ENCODE measurements at regions not wholly inside any gene's neighbourhood (a gene's known extent, or its start where the extent isn't known, plus 50 kb on each side); places are given as distances from the start of the nearest gene placed in this dataset.

DNA sequence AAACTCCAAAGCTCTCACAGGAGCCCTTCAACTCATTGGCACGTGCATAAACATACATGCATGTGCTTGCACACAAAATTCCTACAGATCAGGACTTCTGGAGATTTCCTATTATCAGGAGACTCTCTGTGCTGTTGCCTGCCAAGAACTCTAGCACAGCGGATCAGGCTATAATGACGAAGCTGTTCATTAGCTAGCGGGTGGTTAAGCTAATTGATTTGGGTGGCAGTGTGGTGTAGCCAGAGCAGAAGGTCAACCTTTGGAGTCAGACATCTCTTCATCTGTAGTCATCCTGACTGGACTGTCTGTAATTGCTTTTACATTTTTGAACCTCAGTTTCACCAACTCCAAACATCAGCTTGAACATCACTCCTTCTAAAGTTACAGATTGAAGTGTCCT is 69.0 kb downstream of the KIF2B start:
- no peak for DNase-seq

DNA sequence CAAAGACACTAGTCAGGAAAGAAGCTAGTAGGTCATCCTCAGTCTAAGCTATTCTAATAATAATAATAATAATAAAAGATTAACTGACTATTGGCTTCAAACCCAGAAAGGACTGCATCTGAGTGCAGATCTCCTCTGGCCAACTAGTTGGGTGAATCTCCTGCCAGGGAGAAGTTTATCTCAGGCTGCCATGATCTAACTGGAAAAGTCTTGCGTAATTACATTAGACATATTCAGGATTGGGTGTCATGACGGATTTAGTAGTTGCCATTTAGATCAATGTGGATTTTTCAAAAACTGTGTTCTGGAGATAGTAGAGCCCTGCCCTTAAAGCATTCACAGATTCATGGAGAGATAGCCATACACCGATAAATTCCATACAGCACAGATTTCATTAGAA is 69.5 kb downstream of the KIF2B start:
- no peak for DNase-seq

DNA sequence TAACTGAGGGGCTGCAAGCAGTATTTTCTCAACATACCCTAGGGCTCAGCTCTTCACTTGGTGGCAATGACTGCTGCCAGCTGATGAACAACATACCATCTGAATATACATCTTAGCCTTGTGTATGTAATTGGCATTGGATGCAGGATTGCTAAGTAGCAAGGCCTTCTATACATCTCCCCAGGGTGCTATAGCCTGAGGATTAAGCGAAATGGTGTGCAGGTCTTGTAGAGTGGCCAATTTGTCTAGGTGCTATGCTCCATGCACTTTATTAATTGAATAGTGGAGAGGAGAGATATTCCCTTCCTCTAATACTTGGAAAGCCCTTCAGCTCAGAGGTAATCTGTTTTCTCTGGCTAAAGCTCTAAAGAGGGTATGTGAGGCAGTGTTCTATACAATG is 71.9 kb downstream of the KIF2B start:
- no peak for DNase-seq

DNA sequence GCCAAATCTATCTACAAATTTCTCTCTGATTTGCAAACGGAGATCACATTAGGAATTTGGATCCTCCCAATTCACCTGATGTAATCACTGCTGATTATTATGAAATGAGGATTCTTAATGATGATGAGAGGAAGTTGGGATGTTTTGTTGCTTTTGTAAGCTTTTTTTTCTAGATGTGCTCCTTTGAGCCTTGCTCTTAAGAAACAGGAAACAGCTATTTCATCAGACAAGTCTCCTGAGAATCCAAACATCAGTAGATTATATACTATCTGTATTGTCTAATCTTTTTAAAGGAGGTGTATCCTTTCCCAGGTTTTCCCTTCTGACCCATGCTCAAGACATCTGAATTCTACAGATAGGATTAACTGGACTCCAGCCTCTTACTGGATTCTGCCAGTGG is 73.3 kb downstream of the KIF2B start:
- DNase-seq, result no peak

DNA sequence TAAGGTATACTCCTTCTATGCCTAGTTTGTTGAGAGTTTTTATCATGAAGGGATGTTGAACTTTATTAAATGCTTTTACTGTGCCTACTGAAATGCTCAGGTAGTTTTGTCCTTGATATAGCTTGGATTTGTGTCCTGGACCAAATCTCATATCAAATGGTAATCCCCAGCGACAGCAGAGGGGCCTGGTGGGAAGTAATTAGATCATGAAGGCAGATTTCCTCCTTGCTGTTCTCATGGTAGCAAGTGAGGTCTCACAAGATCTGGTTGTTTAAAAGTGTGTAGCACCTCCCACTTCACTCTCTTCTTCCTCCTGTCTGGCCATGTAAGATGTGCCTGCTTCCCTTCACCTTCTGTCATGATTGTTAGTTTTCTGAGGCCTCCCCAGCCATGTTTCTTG is 78.2 kb downstream of the KIF2B start:
- DNase-seq, result no peak

DNA sequence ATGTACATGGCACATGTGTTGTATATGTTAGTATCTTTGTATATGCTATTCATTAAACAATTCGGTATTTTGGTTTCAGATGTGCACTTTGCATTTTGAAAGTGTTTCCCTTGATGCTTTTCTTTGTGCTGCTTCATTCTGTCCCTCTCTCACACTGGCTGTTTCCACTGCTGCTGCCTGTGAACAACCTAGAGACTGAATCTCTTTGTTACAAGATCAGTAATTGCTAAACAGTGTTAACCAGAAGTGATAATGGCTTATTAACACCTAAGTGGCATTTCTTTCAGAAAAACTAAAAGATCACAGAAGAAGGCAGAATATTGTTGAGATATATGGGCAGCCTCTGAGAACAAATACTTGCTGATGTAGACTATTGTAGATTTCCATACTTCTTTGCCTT is 84.7 kb downstream of the KIF2B start:
- DNase-seq, result no peak

DNA sequence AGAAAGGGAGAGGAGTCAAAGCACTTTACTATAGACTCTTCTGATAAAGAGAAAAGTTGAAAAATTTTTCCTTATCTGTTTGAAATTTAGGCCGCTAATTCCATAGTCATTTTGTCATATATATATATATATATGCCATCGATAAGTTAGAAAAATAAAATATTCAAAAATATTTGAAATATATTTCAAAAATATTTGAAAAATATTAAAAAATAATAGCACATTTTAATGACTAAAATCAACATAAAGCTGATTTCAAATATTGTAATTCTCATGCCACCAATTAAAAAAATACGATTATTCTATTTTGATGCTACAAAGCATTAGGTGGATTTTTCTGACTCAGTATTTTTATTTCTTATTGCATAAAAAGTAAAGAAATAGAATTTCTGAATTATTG is 87.1 kb downstream of the KIF2B start:
- no peak for DNase-seq

DNA sequence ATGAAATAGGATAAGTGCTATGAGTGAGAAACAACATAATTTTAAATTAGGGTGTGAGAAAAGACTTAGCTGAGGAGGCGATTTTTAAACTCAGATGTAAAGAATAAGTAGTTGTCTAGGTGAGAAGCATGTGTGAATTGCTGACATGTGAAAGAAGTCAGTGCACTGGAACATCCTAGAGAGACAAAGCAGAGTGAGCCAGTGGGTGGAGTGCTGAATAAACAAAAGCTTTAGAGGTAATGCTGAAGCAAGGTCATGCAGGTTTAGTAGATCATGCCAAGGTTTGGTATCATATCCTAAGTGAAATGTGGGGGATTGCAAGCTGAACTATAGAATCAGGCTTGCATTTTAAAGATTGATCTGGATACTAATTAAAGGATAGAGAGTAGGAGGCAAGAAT is 89.4 kb downstream of the KIF2B start:
- DNase-seq, result no peak

DNA sequence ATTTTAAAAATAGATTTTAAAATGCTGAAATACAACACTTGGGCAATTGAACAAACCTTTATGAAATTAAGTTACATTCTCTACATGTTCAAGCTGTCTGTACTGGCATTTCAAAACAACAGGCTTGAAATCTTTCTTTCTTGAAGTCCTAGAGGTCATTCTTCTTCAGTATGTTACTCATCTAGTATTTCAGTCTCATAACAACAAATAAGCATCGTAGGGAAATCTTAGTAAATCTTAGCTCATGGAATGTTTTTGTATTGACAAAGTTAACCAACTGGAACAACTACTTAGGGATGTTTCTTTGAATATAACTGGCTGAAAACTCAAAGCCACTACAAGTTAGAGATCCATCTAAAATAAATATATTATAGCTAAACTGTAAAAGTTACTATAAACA is 96.6 kb downstream of the KIF2B start:
- DNase-seq, result no peak

DNA sequence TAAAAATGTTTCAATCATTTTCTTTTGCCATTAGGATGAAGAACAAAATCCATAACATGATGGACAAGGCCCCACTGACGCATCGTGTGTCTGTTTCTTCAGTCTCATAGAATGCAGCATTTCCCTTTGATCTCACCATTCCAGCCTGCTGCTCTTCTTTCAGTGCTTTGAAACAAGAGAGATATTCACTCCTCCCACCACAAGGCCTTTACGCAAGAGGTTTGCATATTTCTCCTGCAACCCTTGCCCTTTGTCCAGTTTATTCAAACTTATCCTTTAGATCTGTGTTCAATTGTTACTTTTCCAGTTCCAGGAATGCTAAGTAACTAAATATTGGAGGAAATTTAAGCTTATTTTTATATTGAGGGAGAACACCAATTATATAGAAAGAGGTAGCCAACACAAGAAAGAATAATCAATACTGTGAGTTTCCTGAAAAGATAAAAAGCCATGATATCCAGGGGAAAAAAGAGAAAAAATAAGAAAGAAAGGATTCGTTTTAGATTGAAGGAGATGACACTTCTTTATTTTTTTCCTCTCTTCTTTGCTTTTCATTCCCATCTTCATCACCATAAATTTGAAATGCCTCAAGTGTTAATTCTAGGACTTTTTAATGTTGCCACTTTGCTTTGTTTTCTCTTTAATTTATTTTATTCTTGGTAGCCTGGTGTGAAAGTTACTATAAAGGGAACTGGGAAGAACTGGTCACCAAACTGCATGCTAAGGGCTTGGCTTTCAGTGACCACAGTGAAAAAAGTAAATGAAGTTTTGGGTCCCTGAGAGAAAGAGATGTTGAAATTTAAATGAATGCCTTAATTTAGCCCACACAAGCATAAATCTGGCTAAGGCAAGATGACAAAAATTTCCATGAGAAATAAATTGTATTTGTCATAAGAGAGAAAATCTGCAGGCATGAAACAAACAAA is 102.1 kb downstream of the KIF2B start:
- DNase-seq, result no peak

DNA sequence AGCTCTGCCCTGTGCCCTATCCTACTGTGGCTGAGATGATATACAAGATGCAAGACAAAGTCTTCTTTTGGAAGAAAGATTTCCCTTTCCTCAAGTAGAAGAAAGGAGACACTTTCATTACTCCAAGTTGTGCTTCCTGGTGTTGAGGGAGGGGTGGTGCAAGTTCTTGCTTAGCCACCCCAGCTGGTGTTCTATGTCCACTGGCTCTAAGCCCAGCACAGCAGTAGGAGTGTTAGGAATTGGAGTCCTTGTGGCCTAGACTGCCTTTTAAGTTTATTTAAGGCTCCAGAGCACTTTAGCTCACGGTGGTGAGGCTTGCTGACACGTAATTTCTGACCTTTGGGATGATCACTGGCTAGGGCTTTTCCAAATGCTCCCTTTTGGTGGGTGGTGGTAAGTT is 109.7 kb downstream of the KIF2B start:
- no peak for DNase-seq

DNA sequence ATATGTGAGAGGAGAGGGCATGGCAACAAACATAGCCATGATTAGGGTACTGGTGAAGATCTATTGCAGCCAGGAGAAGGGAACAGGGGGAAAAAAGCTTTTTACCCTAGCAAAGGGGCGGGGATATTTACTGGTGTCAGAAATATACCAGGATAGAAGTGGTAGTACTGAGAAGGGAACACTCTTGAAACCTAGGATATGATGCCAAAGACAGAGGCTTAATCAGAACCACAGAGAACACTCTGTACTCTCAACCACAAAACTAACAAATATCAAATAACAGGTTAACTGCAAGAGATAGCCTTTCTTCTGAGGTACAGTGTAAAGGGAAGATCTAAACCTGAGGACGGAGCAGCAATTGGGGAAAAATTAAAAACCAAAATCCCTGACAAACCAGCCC is 112.2 kb downstream of the KIF2B start:
- DNase-seq, result no peak

DNA sequence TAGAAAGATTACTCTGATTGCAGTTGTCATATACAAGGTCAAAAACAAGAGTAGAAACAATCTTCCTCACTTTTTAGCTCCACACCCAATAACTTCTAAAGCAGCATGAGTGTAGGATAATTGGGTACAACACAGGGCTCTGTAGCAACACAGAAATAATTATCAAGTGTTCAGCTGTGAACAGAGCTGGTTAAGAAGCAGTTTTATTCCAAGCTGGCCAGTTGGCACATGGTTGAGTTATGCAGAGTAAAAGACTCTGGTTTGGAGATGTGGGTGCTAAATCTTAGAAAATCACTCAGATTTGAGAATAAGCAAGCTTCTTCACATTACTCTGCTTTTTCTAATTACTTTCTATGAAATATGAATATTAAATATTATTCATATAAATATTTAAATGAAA is 118.5 kb downstream of the KIF2B start:
- DNase-seq, result no peak

DNA sequence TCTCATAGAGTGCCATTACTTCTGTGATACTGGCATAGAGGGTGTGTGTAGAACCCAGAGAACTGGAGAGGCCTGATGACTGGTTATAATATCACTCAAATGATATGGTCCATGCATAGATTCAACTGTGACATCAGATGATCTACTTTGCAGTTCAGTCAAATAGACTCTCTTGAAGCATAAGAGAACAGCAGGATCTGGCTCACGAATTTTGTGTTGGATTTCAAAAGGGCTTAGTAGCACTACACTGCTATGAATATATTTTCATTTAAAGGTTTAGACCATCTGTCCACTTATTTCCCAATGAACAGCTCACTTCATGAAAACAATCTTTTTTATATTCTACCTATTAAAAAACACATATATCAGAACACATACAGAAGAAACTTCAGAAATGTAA is 119.7 kb downstream of the KIF2B start:
- no peak for DNase-seq

DNA sequence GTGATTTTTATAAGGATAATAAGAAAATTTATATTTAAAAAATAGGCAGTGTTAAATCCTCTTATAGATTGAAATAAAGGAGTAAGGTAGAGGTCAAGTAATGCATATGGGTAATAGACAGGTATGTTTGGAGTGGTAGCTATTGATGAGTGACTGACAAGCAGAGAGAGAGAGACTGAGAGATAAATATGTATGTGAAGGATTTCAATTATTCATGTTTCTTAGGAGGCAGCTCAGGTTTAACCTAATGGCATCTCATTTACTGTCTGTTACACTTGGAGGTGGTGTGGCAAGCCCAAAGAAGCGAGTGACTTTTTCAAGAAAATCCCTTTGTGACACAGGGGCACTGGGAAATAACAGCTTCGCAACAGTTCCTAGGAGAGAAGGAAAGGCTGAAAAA is 120.2 kb downstream of the KIF2B start:
- no peak for DNase-seq

DNA sequence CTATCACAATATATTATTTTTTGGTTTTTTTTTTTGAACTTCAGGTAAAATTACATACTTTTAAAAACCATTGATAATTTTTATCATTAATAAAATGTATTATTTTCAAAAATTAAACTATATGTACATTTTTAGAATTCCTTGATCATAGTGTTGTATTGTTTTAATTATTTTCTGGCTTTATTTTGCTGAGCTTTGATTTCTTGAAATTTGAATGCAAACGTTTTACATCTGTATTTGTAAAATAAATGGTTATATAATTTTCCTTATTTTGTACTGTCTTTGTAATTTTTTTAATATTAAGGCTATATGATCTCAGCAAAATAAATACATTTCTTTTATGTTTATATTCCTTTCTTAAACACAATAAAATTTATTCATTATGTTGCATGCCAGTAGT is 125.6 kb downstream of the KIF2B start:
- no peak for DNase-seq

DNA sequence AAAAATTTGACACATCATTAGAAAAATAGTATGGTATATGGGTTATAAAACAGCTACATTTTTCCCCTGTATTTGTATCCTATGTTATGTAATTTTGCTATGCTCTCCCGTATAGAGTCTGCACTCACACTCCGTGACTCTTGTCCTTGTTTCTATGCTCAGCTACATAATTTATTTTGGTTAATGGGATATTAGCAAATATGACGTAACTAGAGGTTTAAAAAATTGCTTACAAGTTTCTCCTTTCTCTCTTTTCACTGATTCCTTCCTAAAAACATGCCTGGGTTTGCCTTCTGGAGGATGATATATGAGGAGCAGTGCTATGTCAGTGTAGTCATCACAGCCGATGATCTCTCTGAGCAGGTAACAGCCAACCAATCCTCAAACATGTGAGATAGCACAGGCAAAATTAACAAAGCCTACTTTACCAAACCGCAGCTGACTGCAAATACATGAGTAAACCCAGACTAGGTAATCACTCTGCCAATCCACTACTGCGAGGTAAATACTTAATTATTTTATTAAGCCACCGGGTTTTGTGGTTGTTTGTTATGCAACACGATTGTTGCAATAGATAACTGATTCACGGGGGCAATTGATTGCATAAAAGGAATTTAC is 126.9 kb downstream of the KIF2B start:
- DNase-seq, result no peak

DNA sequence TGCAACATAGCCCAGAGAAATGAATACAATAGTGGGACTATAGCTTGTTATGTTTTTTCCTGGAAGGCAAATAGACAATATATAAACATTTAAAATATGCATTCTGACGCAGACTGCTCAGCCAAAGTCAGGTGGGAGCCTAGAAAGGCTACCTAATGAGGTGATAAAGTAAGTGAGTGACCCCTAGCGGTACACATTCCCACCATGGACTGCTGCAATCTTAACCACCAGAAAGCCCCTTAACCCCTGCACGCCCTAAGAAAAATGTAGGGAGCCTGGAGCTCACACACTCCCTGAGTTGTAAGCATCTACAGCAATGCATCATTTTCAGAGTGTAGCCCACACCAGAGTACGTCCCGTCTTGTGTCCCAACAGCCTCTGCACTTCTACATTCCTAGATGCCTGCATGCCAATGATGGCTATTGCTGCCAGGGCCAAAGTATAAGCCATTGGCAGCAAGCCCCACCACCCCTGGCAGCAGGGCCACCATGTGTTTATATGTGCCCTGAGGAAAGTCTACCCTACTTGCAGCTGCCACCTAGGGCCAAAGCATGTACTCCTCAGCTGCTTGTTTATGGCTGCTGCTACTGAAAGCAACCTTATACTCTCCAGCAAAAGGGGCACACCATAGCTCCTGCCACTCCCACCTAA is 127.6 kb downstream of the KIF2B start:
- no peak for DNase-seq

DNA sequence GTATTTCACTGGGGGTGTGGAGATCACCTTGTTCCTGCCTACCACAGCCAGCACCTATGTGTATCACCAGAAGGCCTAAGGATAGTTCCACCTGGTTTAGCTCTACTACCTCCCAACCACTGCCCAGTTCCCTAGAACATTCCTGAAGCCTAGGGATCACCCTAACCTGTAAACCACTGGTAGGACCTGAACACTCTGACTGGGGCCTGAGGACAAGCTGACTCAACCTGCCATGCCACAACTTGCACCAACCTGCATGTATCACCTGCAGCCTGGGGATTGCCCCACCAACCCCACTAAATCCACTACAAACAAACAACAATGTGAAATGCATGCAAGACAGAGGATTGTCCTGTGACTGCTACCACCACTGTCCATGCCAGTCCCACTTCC is 128.1 kb downstream of the KIF2B start:
- no peak for DNase-seq

DNA sequence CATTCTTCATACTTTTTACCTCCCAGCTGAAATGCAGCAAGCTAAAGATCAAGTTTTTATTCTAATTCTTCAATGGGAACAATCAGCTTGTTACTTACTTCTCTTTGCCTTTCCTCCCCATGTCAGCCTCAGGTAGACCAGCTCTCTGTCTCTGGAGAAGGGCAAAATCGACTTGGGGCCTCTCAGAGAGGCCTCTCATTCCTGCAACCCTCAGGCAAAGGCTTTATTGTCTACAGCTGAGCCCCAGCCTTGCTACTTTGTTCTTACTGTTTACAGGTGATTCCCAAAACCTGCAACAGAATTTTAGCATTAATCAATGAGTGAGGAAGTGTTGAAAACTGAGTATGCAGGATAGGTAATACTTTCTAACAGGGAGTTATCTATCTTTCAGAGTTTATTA is 148.6 kb downstream of the KIF2B start:
- no peak for DNase-seq

DNA sequence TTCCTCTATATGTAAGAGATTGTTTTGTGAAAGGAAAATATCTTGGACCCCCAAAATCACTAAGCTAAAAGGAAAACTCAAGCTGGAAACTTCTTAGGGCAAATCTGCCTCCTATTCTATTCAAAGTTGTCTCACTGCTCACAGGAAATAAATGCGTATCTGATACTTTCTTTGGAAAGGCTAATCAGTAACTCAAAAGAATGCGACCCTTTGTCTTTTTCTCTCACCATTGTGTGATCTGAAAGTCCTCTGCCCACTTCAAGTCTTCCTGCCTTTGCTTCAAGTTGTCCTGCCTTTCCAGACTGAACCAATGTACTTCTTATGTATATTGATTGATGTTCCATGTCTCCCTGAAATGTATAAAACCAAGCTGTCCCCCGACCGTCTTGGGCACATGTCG is 157.3 kb downstream of the KIF2B start:
- no peak for DNase-seq

DNA sequence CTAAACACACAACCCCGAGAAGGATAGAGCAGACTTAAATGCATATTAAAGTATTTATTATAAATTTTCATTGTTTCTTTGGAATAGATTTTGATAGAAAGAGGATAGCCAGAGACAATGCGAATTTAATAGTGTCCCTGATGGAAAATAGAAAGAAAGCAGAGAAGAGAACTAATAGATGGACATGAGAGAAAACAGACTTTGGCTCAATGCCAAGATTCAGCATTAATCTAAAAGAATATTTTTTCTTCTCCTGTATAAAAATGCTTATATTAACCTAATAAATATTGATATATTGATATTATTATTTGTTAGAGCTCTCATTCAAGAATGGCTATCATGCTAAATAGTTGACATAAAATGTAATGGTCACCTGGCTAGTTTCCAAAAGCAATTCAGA is 173.4 kb downstream of the KIF2B start:
- DNase-seq, result no peak

DNA sequence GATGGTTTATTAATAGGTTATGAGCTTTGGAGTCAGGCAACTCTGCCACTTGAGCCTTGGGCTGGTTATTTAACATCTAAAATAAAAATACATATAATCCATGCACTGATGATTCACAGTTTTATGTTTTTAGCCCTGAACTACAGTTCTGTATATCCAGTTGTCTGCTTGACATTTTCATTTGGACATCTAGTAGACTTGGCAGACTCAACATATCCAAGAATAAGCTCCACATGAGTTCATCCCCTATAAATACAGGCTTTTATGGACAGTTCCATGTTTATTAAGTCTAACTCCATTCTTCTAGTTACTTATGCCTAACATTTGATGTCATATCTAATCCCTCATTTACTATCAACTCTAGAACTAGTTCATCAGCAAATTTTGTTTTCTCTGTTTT is 174.2 kb downstream of the KIF2B start:
- no peak for DNase-seq

DNA sequence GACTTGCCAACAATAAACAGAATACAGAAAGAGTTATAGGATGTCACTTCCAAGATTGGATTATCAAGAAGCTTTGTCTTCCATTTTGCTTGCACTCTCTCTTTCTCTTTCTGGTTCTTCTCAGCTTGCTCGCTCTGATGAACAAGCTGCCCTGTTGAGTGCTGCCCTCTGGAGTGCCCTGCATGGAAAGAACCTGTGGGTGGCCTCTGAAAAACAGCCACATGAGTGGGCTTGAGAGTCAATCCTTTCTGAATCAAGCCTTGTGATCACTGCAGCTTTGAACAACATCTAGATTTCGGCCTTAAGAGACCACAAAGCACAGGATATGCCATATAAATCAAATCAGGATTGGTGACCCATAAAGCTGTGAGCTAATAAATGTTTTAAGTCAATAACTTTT is 185.1 kb downstream of the KIF2B start:
- no peak for DNase-seq

Data from NCI-H748 treated with DMSO at 0.1 percent for 48 hours (cell line).